Astrocyte (in vitro differentiated cells and primary cell): ENCODE measurements at regions not wholly inside any gene's neighbourhood (a gene's known extent, or its start where the extent isn't known, plus 50 kb on each side); places are given as distances from the start of the nearest gene placed in this dataset.

Experiments used
- DNase-seq: peaks from one replicate; pipeline ENCODE4 v3.0.0-alpha.2; 2010; ENCODE audit warnings: low read depth
- FAIRE-seq: peaks from 2 replicates; lab custom pipeline; 2011; peaks lifted over from hg19 to GRCh38; lab: Jason Lieb, UNC
- H2AFZ ChIP-seq: 2 replicates; pipeline ENCODE4 v1.6.0; 2012; ENCODE audit warnings: low read depth, low read length, inconsistent platforms
- H3K27ac ChIP-seq: 2 replicates; pipeline ENCODE4 v1.5.1; 2011; ENCODE audit warnings: low read depth, low read length, inconsistent platforms
- H3K27me3 ChIP-seq: 2 replicates; pipeline ENCODE4 v1.6.0; 2011; ENCODE audit warnings: low read length, inconsistent platforms; ENCODE audit not compliant: insufficient read depth
- H3K36me3 ChIP-seq: 2 replicates; pipeline ENCODE4 v1.5.1; 2011; ENCODE audit warnings: low read length, inconsistent platforms; ENCODE audit not compliant: insufficient read depth
- H3K4me1 ChIP-seq: 2 replicates; pipeline ENCODE4 v1.5.1; 2011; ENCODE audit warnings: low read length, inconsistent platforms; ENCODE audit not compliant: insufficient read depth
- H3K4me2 ChIP-seq: 2 replicates; pipeline ENCODE4 v1.6.0; 2012; ENCODE audit warnings: low read length, inconsistent platforms
- H3K4me3 ChIP-seq: 2 replicates; pipeline ENCODE4 v1.5.1; 2011; ENCODE audit warnings: low read depth, mild to moderate bottlenecking, low read length, inconsistent platforms; ENCODE audit not compliant: insufficient read depth
- H3K79me2 ChIP-seq: 2 replicates; pipeline ENCODE4 v1.6.0; 2012; ENCODE audit warnings: mild to moderate bottlenecking, low read length, inconsistent platforms; ENCODE audit not compliant: insufficient read depth
- H3K9ac ChIP-seq: 2 replicates; pipeline ENCODE4 v1.6.0; 2012; ENCODE audit warnings: mild to moderate bottlenecking, low read length, inconsistent platforms
- H3K9me3 ChIP-seq: 2 replicates; pipeline ENCODE4 v1.5.1; 2012; ENCODE audit warnings: low read depth, mild to moderate bottlenecking, low read length, inconsistent platforms; ENCODE audit not compliant: insufficient read depth
- H4K20me1 ChIP-seq: 2 replicates; pipeline ENCODE4 v1.6.0; 2012; ENCODE audit warnings: low read length, inconsistent platforms; ENCODE audit not compliant: insufficient read depth
- H3K27ac Mint-ChIP-seq: one replicate; pipeline ENCODE4 v1.8.0; 2021; ENCODE audit warnings: mild to moderate bottlenecking, mixed read lengths; ENCODE audit not compliant: unreplicated experiment
- H3K27me3 Mint-ChIP-seq: one replicate; pipeline ENCODE4 v1.8.0; 2021; ENCODE audit warnings: low read depth, mixed read lengths; ENCODE audit not compliant: unreplicated experiment
- H3K36me3 Mint-ChIP-seq: one replicate; pipeline ENCODE4 v1.8.0; 2021; ENCODE audit warnings: low read depth, mixed read lengths; ENCODE audit not compliant: unreplicated experiment
- H3K4me1 Mint-ChIP-seq: one replicate; pipeline ENCODE4 v1.8.0; 2021; ENCODE audit warnings: low read depth, mixed read lengths; ENCODE audit not compliant: unreplicated experiment
- H3K4me3 Mint-ChIP-seq: one replicate; pipeline ENCODE4 v1.8.0; 2021; ENCODE audit warnings: mild to moderate bottlenecking, moderate library complexity, mixed read lengths; ENCODE audit not compliant: unreplicated experiment
- H3K9me3 Mint-ChIP-seq: one replicate; pipeline ENCODE4 v1.8.0; 2021; ENCODE audit warnings: mild to moderate bottlenecking, mixed read lengths; ENCODE audit not compliant: unreplicated experiment
- CTCF ChIP-seq: IDR thresholded peaks from 2 replicates; pipeline ENCODE4 v1.5.1; 2011; ENCODE audit warnings: low read depth, mild to moderate bottlenecking, inconsistent platforms, low read length, moderate library complexity; ENCODE audit not compliant: insufficient read depth
- EZH2 ChIP-seq: IDR thresholded peaks from 2 replicates; pipeline ENCODE4 v1.6.1; 2012; ENCODE audit warnings: mild to moderate bottlenecking, low read length, inconsistent platforms; ENCODE audit not compliant: insufficient read depth

GRCh38 chr12:34286483-34286882, 264.2 kb downstream of the ALG10 start:
- H3K36me3 ChIP-seq = no peaks in the 10 kb centered on the region
- no peak overlapping the region for H2AFZ ChIP-seq
- H3K9ac ChIP-seq = no peak overlapping the region
- DNase-seq (no peak), FAIRE-seq (no peak)
- Mint-ChIP-seq H3K9me3 (peaks cover 12% of the 10 kb centered on the region), H3K36me3 (no peaks in the 10 kb centered on the region), H3K27ac (no peak overlapping the region), H3K4me1 (no peaks in the 10 kb centered on the region), H3K27me3 (no peaks in the 10 kb centered on the region), H3K4me3 (no peak overlapping the region)
- H4K20me1 ChIP-seq = no peaks in the 10 kb centered on the region
- peaks cover 13% of the 10 kb centered on the region for H3K9me3 ChIP-seq
- no peak for TF ChIP-seq CTCF
- TF ChIP-seq EZH2 = no peak
- no peaks in the 10 kb centered on the region for H3K27me3 ChIP-seq
- H3K4me3 ChIP-seq = no peak overlapping the region
- no peak overlapping the region for H3K27ac ChIP-seq
- H3K79me2 ChIP-seq = no peaks in the 10 kb centered on the region
- H3K4me1 ChIP-seq = no peaks in the 10 kb centered on the region
- no peak overlapping the region for H3K4me2 ChIP-seq

GRCh38 chr12:34286934-34287333, 264.6 kb downstream of the ALG10 start:
- Mint-ChIP-seq H3K27me3 (no peaks in the 10 kb centered on the region), H3K4me3 (no peak overlapping the region), H3K9me3 (peaks cover 12% of the 10 kb centered on the region), H3K27ac (no peak overlapping the region), H3K4me1 (no peaks in the 10 kb centered on the region), H3K36me3 (no peaks in the 10 kb centered on the region)
- Histone ChIP-seq H3K27ac (no peak overlapping the region), H3K9me3 (peaks cover 13% of the 10 kb centered on the region), H2AFZ (no peak overlapping the region), H3K4me2 (no peak overlapping the region), H3K27me3 (no peaks in the 10 kb centered on the region), H3K9ac (no peak overlapping the region), H3K4me1 (no peaks in the 10 kb centered on the region), H3K4me3 (no peak overlapping the region), H3K36me3 (no peaks in the 10 kb centered on the region), H4K20me1 (no peaks in the 10 kb centered on the region), H3K79me2 (no peaks in the 10 kb centered on the region)
- no peak for DNase-seq
- no peak for FAIRE-seq
- TF ChIP-seq EZH2 = no peak
- no peak for TF ChIP-seq CTCF

GRCh38 chr12:34287437-34287836, 265.1 kb downstream of the ALG10 start:
- Histone ChIP-seq H3K79me2 (no peaks in the 10 kb centered on the region), H3K9ac (no peak overlapping the region), H3K27me3 (no peaks in the 10 kb centered on the region), H3K4me1 (no peaks in the 10 kb centered on the region), H4K20me1 (no peaks in the 10 kb centered on the region), H3K36me3 (no peaks in the 10 kb centered on the region), H3K4me3 (no peak overlapping the region), H3K27ac (no peak overlapping the region), H2AFZ (no peak overlapping the region), H3K4me2 (no peak overlapping the region), H3K9me3 (peaks cover 13% of the 10 kb centered on the region)
- no peak overlapping the region for H3K27ac Mint-ChIP-seq
- no peak for FAIRE-seq
- no peak for TF ChIP-seq EZH2
- no peak for TF ChIP-seq CTCF
- no peak overlapping the region for H3K4me3 Mint-ChIP-seq
- H3K9me3 Mint-ChIP-seq = peaks cover 12% of the 10 kb centered on the region
- no peaks in the 10 kb centered on the region for H3K36me3 Mint-ChIP-seq
- no peaks in the 10 kb centered on the region for H3K27me3 Mint-ChIP-seq
- H3K4me1 Mint-ChIP-seq = no peaks in the 10 kb centered on the region
- no peak for DNase-seq
